ENCODE measurements at regions not wholly inside any gene's neighbourhood (a gene's known extent, or its start where the extent isn't known, plus 50 kb on each side); places are given as distances from the start of the nearest gene placed in this dataset.

GRCh38 chr15:38036790-38037338, 102.4 kb downstream of the TMCO5A start:
- DNase-seq (ENCODE audit: low read depth in 1 of 2, low spot score in 2 of 2) (no peak), FAIRE-seq (peak; percentile 13)
- Histone ChIP-seq H4K8ac (ENCODE audit: extremely low read depth, insufficient read depth, low read length) (no peak overlapping the region), H2BK20ac (ENCODE audit: low read length) (no peak overlapping the region), H3K9ac (replicated peaks in 1 of 4; ENCODE audit: extremely low read depth in 1 of 4, low read depth in 3 of 4, low read length in 3 of 4) (no peak overlapping the region), H3K36me3 (ENCODE audit: control insufficient read depth in 2 of 4, insufficient read depth in 4 of 4, low read length in 3 of 4) (no peaks in the 10 kb centered on the region), H3K4ac (replicated peaks; ENCODE audit: insufficient read length, low read depth, low read length) (no peak overlapping the region), H3K56ac (replicated peaks; ENCODE audit: insufficient read length, low read depth, low read length) (no peak overlapping the region), H2AFZ (ENCODE audit: low read length) (no peak overlapping the region), H3K23me2 (ENCODE audit: low read depth, low read length) (no peaks in the 10 kb centered on the region), H3K4me3 (ENCODE audit: extremely low read depth in 1 of 4, insufficient read depth in 2 of 4, low read depth in 3 of 4, low read length in 4 of 4) (no peak overlapping the region), H3K79me1 (ENCODE audit: low read depth, low read length) (no peaks in the 10 kb centered on the region), H3K4me1 (replicated peaks in 1 of 4; ENCODE audit: control insufficient read depth in 3 of 4, insufficient read depth in 4 of 4, low read length in 3 of 4) (no peaks in the 10 kb centered on the region), H2BK5ac (ENCODE audit: low read depth, low read length) (no peak overlapping the region), H3K27me3 (replicated peaks in 1 of 4; ENCODE audit: control insufficient read depth in 3 of 4, extremely low read depth in 1 of 4, insufficient read depth in 3 of 4, low read length in 3 of 4) (no peaks in the 10 kb centered on the region), H3K14ac (ENCODE audit: insufficient read length) (no peak overlapping the region), H2BK120ac (replicated peaks; ENCODE audit: low read depth, low read length) (no peak overlapping the region), H4K20me1 (replicated peaks in 1 of 2; ENCODE audit: control insufficient read depth in 1 of 2, insufficient read depth in 2 of 2, low read length in 2 of 2) (no peaks in the 10 kb centered on the region), H3K79me2 (ENCODE audit: control insufficient read depth in 1 of 2, insufficient read depth in 2 of 2, low read length in 2 of 2) (no peaks in the 10 kb centered on the region), H4K91ac (replicated peaks; ENCODE audit: insufficient read length, low read length) (no peak overlapping the region), H3K4me2 (ENCODE audit: insufficient read depth in 1 of 2, low read depth in 2 of 2, low read length in 2 of 2) (no peak overlapping the region), H2BK15ac (ENCODE audit: low read length) (no peak overlapping the region), H3K9me3 (ENCODE audit: insufficient read depth in 2 of 2, low read depth in 1 of 2, low read length in 1 of 2) (no peaks in the 10 kb centered on the region), H2AK5ac (ENCODE audit: low read depth, low read length) (no peak overlapping the region), H3K27ac (ENCODE audit: low read depth, low read length) (no peak overlapping the region), H4K5ac (ENCODE audit: insufficient read length, low read depth, low read length) (no peak overlapping the region), H2BK12ac (ENCODE audit: low read depth, low read length) (no peak overlapping the region), H3K18ac (ENCODE audit: extremely low read depth, low read length) (no peak overlapping the region), H3K23ac (ENCODE audit: insufficient read length) (no peak overlapping the region)
- ChIA-PET POLR2A (ENCODE audit: partially characterized antibody) (no interaction called here), CTCF (ENCODE audit: partially characterized antibody) (interaction anchor here (0.9 to 1.4 kb wide), 3 partner anchors 16 to 34 kb away, joined by 3 read pairs; no protein-coding TSS in a partner anchor)
- 86% methylated on average over 3 of the region's 3 CpGs; no CpG with 5 or more reads in 1 of the 2 experiments for WGBS, 2 experiments (ENCODE audit: extremely low coverage in 1 of 2, insufficient coverage in 1 of 2, insufficient read length in 1 of 2, insufficient replicate concordance in 2 of 2, low coverage in 1 of 2, low lambda C conversion rate in 2 of 2, missing lambda C conversion rate in 1 of 2)
- TF ChIP-seq KDM4A (IDR thresholded peaks at IDR 0.05; ENCODE audit: low read depth, low read length, severe bottlenecking) (no peak), BCL11A (IDR thresholded peaks at IDR 0.05; ENCODE audit: low read depth in 2 of 2, low read length in 2 of 2) (no peak), POLR2AphosphoS5 (IDR thresholded peaks at IDR 0.05; ENCODE audit: low read depth, low read length) (no peak), USF2 (IDR thresholded peaks at IDR 0.05; ENCODE audit: low read length) (no peak), TBP (IDR thresholded peaks at IDR 0.05; ENCODE audit: low read depth, low read length) (no peak), ZNF274 (IDR thresholded peaks at IDR 0.05; ENCODE audit: borderline replicate concordance, extremely low read depth, low read length) (no peak), SP1 (IDR thresholded peaks at IDR 0.05; ENCODE audit: low read depth, low read length) (no peak), CREB1 (IDR thresholded peaks at IDR 0.05) (no peak), RXRA (IDR thresholded peaks at IDR 0.05; ENCODE audit: insufficient read depth, low read depth, low read length) (no peak), POU5F1 (IDR thresholded peaks at IDR 0.05; ENCODE audit: low read depth, low read length) (no peak)
